ENCODE measurements at regions not wholly inside any gene's neighbourhood (a gene's known extent, or its start where the extent isn't known, plus 50 kb on each side); places are given as distances from the start of the nearest gene placed in this dataset.

DNA sequence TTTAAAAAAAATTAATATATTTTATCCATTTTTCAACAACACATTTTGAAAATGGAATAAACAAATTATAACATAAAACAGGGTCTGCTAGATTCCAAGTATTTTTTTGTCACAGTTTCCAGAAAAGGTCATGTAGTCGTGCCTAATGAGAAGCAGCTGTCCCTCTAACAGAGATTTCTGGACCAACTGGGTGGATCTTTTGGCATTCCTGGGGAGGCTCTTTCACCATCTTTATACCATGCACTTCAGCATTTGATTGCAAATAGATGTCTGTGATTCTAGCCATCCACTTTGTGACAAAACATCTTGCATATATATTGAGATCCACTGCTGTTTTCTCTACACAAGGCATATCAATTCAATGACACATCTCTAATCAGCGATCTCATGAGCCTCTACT, 210.7 kb upstream of the LDB2 start:
- DNase-seq (ENCODE audit: low spot score), result no peak

DNA sequence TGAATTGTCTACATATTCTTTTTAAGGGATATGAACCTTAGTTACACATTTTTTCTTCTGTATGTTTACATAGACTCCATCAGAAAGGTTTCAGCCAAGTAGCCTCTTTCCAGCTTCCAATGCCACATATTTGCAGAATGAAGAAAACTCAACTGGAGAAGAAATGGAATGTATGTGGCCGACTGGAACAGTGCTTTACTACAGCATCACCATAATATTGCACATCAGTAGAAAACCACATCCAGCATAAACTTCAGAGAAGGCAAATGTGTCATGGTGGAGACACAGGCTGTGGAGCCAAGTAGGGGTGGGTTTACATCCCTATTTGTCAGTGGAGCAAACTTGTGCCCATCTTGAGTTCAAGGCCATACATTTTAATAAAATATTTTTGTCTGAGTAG, 204.8 kb upstream of the LDB2 start:
- no peak for DNase-seq (ENCODE audit: low spot score)

DNA sequence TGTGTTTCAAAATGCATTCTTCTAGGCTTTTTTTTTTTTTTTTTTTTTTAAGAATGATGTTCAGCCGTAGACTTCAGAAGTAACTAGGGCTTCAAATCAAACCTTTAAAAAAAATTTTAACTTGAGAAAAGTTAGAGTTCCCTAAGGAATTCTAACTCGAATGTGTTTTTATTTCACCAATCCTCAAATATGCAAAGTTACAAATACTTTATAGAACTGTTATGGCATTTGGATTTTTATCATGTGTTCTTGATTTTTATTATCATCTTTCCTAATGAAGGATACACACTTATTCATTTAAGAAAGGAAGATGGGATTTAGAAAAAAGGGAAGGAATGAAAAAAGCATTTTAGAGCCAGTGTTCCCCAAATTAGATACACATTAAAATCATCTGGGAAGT, 200.6 kb upstream of the LDB2 start:
- no peak for DNase-seq (ENCODE audit: low spot score)

DNA sequence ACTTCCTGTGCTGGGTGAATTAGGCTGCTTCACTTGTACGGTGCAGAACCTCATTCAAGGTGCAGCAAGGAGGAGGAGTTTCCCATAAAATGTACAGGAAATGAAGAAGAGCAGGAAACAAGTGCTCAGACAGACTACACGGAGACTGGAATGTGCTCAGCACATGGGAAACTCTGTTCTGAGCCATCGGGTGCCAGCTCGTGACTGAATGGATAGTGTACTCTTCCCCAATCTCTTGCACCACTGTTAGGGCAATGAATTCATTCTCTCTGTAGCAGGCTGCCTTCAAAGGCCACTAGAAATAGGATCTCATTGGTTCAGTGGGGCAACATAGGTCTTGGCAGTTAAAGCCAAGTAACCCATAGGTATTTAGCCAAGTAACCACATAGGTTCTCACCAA, 200.0 kb upstream of the LDB2 start:
- no peak for DNase-seq (ENCODE audit: low spot score)

DNA sequence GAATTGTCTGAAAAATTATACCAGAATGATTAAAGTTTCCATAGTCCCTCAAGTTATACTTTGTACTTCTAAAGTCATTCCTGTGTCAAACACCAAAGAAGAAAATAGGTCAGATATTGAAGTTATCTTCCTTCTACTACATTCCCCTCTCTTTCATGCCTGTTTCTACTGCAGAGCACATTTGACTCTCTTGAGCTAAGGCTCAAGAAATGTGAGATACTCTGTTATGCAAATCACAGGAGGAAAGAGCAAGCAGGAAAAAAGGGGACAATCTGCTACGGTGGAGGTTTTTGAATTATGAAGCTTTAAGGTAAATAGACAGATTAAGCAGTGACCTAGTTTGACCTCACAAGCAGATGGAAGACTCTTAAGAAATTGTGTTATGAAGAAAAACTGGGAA, 198.9 kb upstream of the LDB2 start:
- DNase-seq (ENCODE audit: low spot score), result no peak

DNA sequence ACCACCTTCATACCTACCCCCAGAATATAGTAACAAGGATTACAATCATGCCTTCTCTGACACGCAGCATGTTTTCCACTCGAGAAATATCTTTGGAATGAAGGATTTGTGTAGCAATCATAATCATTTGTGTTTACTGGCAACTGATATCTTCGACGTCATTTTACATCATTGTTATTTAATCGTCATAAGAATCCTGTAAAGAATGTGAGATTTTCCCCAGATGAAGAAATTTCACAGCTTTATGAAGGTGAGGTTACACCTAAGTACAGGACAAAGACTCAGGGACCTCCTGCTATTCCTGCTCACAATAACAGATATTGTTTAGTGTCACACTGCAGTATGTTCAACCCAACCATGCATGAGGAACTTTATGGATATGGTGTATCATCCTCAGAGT, 198.2 kb upstream of the LDB2 start:
- DNase-seq (ENCODE audit: low spot score), result no peak

DNA sequence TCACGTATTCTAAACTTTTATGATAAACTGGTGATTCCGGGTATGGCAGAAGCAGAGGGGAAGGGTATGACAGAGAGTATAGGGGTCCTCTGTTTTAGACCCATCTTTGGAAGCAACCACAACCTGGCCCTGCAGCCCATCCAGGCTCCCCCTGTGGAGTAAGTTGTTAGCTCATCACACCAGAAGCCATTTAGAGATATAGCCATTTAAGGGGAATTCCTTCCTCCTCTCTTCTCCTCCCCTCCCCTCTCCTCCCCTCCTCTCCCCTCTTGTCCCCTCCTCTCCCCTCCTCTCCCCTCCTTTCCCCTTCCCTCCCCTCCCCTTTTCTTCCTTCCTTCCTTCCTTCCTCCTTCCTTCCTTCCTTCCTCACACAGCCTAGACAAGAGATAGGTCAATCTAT, 197.3 kb upstream of the LDB2 start:
- DNase-seq (ENCODE audit: low spot score), result no peak

DNA sequence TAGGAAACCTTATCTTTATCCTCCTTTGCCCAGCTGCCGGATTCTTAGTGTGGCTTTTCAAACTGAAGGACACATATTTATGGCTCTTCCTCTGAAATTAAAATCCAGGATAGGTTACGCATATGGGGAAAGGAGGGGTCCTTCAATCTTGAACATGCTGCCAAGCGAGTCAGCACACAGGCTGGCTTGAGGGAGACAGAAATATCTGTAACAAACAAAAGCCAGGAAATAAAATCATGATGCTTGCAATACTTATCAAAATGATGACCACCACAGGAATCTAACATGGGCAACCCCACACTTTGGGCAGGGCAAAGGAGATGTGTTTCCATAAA, 196.4 kb upstream of the LDB2 start:
- DNase-seq (ENCODE audit: low spot score), result no peak

DNA sequence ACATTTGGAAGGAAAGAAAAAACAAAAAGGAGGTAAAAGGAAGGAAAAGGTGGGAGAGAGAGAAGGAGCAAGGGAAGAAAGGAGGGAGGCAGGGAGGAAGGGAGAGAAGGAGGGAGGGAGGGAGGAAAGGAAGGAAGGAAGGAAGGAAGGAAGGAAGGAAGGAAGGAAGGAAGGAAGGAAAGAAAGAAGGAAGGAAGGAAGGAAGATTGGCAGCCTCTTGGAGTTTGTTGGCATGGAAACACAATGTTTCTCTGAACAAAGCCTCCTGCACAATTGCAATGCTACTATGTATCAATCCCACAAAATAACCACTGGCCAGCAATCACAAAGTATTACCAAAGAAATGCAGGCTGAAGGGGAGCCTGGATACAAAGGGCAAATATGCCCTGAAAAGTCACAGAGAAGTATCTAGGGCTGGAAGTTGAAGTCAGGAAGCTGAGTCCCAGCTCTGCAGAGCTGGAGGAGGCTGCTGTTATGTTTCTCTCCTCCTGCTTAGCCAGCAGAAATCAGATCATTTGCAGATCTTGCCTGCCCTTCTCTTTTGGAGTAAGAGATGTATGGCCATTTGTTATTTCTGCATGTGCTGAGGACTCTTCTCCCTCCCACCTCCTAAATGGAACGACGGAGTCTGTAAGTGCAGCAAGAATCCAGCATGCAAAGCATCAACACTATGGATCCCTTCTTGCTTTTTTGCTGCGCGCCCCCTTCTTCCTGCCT, 195.9 kb upstream of the LDB2 start:
- no peak for DNase-seq (ENCODE audit: low spot score)

DNA sequence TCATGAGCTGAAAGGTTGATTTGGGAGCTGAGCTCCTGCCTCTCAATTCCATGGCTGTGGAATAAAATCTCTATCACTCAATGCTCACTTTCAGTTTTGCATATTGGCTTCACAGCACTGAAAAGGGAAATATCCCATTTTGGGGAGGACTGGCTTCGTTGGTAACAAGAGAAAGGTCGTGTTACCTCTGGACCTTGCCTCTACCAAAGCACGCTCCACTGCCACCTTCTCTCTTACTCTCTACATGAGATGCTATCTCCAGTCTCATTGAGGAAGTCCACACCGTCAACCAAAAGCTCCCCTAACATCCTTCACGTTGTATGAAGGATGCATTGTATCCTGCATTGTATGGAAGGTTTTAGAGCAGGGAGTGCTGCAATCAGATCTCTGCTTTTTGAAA, 195.0 kb upstream of the LDB2 start:
- DNase-seq (ENCODE audit: low spot score), result no peak

DNA sequence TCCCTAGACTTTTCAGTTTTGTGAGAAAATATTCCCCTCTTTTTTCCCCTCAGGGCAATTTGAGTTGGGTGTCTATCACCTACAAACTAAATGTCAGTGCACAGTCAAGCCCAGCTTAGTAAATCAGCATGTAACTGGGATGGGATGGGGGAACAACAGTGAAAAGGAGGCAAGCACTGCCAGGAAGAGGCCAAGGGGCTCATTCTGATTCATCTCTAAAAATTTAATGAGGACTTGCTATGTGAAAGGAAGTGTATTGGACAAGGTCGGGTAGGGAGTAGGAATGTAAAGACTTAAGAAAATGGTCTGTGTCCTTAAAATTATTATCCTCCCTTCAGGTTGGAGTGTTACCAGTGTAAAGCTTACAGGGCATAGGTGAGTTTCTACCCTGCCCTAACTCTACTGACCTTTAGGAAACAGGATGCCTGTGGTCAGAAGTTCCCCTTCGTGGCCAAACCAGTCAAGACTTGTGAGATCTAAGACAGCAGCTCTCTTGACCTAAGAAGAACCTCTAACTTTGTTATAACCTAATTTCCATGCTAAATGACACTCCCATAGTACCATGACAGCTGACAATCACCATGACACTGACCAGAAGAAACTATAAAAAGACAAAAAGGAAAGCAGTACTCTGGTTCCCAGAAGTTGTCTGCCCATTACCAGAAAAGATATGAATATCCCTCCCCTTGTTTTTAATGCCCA, 194.4 kb upstream of the LDB2 start:
- DNase-seq (ENCODE audit: low spot score), result no peak

DNA sequence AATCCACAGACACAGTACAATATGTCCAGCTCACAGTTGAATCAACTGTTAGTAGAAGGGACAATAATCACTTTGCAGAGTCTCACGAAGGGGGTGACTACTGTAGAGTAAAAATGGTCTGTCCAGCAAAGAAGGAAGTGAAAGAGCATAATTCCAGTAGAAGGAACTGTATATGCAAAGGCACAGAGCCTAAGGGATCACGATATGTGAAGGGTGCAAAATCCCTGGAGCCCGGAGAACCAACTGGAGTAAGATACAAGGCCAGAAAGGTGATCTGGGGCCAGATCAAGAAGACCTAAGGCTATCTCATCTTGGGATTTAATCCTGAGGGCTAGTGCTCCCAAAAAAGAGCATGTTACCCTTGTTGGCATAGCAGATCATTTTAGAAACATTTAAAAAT, 192.7 kb upstream of the LDB2 start:
- no peak for DNase-seq (ENCODE audit: low spot score)

DNA sequence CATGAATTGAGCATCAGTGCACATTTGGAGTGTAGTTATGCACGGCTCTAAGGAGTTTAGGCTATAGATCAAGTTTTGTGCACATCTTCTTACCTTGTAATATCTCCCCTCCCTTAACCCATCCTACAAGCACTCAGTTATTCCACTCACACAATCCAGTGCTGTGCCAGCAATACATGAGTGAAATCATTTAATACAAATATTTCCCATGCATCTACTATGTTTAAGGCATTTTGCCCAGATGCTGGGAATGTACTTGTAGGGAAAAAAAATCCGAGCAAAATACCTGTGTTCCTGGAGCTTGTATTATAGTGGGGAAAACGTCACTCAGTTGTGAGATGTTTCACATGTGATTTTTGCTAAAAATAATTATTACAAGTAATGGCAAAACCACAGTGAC, 191.6 kb upstream of the LDB2 start:
- DNase-seq (ENCODE audit: low spot score), result no peak

DNA sequence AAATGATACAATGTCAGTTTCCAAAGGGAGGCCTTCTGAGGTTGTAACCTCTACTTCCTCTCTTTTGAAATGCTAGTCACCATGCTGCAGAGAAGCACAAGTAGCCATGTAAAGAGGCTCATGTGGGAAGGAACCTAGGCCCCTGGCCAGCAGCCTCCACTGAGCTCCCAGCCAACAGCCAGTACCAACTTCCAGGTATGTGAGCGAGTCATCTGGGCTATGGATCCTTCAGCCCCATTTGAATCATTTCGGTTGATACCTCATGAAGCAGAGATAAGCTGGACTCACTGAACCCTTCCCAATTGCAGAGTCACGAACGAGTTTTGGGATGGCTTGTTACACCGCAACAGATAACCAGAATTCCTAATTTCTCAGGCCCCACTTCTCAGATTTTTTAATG, 187.0 kb upstream of the LDB2 start:
- no peak for DNase-seq (ENCODE audit: low spot score)

DNA sequence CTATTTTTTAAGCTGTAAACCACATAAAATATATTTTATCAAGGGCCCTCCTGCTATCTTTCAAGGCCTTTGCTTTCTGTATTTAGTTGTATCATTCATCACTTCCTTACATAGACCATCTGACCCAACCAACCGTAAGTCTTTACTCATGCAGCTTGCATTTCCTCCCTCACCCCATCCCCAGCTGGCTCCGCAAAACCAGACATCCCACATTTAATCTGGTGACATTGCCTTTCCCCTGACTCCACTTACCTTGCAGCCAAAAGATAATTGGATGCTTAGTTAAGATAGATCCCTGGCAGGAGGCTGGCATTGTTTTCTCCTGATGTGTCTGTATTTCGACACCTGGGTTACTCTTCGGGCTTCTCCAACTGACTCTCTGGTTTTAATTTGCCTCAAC, 183.7 kb upstream of the LDB2 start:
- DNase-seq (ENCODE audit: low spot score), result no peak

DNA sequence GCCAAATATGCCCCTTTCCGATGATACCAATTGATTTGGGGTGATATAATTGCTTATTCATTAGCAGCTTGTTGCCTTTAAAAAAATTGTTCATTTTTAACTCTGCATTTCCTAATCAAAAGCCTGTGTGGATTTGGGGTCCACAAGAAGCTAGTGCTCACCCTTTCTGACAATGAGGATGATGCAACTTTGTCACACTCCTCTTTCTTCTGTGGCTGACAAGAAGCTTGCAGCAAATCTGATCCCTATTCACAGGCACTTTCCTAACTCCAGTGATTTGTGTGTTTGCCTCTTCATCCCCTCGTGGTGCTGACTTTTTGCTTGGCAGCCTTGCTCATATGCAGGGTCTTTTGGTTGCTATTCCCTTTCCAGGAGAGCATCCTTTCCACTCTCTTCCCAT, 182.7 kb upstream of the LDB2 start:
- no peak for DNase-seq (ENCODE audit: low spot score)

DNA sequence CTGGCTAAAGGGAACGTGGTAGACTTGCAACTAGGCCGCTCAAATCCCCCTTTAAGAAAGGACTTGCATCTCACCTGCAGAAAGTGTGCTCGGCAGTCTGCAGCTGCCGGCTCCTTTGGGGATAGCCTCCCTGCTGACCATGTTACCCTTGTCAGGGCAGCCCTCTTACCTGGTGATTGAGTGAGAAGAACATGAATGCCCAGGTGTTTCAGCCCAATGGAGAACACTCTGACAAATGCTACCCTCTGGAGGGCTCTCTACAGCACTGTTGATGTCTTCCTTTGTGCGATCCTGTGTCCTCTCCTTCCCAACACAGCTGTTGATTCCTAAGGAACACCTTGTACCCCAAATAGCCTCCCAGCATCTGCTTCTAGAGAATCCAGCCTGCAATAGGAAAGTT, 178.7 kb upstream of the LDB2 start:
- DNase-seq (ENCODE audit: low spot score), result no peak

DNA sequence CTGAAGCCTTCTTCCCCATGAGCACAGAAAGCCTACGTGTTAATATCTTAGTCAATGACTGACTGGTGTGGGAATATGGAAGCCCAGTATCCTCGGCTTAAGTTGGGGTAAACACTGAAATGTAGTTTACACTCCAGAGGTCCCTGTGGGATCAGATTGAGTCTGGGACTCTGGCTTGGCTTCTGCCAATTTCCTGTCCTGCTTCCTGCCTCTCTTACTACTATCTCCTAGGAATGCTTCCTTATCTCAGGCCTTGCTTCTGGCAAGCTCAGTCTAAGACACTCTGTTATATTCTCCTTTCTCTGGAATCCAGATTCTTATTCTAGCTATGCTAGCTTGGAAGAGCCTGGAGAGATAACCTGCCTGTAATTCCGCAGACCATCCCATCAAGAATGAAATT, 174.0 kb upstream of the LDB2 start:
- DNase-seq (ENCODE audit: low spot score), result no peak

DNA sequence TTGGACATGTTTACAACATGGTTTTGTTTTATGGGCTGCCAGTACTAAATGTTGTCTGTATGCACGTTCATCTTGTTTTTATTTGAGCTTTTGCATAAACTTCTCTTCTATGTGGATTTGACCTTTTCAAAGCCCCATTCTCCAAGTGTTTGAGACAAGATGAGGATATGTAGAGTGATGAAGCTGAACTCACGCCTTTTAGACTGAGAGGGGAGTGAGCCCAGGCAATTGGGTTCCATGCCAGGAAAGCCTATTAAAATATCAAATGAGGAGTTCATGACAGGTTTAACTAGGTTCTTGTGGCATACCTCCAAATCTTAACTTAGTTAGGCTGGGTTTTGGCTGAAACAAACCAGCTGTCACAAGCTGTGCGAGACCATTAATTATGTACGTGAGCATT, 170.4 kb upstream of the LDB2 start:
- no peak for DNase-seq (ENCODE audit: low spot score)

DNA sequence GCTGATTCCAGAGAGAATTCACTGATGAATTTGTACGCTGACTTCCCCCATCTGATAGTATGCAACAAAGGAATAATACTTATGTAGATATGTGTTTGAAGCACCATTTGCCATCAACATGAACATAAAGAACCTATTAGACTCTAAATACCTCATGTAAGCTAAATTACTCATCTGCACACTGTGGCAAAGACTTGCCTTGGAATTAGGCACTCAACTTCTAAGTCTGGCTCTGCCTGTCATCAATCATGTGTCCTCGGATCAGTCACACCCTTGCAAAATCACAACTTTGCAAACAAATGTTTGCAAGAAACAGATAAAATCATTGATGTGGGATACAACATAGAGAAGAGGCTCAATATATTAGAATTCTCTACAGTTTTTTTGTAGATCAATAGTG, 169.9 kb upstream of the LDB2 start:
- DNase-seq (ENCODE audit: low spot score), result no peak

DNA sequence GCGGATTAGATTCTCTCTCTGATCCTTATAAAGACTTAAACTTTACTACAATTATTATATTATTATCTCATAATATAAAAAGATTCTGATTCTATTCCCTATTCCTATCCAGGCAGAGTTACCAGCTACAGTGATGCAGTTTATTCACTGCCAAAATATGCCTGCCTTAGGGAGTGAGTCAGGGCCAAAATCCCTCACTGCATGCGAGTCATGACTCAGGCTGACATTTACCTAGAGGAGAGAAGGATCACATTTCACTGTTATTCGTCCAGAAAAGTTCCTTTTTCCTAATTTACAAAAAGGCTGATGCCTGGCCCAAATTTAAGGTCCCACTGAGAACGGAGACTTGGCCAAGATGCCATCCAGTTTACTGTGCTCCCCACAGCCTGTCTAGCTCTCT, 168.5 kb upstream of the LDB2 start:
- DNase-seq (ENCODE audit: low spot score), result no peak

DNA sequence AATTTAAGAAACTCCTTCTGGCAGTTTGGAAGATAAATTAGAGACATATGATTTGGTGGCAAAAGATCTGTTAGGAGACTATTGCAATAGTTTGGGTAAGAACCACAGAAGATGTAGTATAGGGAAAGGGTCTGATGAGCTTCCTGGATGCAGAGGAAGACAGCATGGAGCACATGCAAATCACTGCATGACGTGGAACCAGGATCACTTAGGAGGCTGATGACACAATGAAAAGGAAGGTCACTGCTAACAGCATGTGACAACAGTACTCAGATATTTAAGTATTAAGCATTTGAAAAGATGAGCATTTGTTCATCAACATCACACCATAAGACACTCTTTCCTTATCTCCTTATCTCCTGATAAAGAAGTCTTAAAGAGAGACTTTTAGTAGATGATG, 167.8 kb upstream of the LDB2 start:
- DNase-seq (ENCODE audit: low spot score), result no peak

DNA sequence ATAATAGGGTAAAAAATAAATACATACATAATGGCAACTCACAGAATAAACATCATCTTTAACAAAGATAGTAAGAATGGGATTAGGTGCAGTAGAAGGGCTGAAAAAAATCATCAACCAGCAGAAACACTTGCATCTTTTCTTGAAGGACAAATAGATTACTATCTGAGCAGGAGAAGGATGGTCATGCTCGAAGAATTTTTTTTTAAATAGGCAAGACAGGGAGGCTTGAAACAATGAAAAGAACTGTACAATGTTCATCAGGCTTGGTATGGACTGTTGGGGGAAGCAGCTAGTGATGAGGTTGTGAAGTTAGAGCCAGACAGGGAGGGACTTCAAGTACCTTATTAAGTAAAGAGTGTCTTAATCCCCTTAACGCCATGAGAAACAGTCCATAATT, 167.4 kb upstream of the LDB2 start:
- DNase-seq (ENCODE audit: low spot score), result no peak

DNA sequence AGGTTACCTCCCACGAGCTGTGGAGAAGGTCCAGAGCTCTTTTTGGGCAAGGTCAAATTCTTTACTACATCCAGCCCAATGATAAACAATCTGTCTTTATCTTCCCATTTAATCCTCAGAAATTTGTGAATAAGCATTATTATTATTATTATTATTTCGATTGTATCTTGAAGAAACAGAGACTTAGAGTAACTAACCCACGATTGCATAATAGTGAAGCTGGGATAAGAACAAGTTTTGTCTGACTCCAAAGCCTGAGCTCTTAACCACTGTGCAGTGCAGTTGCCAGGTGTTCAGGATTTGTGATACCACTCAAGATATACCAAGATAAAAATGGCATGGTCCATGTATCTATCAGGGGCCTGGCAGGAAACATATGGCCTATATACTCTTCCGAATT, 166.5 kb upstream of the LDB2 start:
- DNase-seq (ENCODE audit: low spot score), result no peak
